Psoas muscle (tissue), 7 donors: ENCODE measurements at regions not wholly inside any gene's neighbourhood (a gene's known extent, or its start where the extent isn't known, plus 50 kb on each side); places are given as distances from the start of the nearest gene placed in this dataset.

ENCODE experiments used
- ATAC-seq, 4 donors: fragments of 200-7000 bp; cut with Tn5 transposase; one replicate each; pipeline ENCODE4 v1.9.1; 2020; ENCODE audit warnings: moderate library complexity in 3 of 4, mild to moderate bottlenecking in 2 of 4
- DNase-seq, 2 donors: peaks; one replicate each; pipeline ENCODE4 v3.0.0-alpha.2; 2020
- H3K27ac ChIP-seq: fragments of 200-600 bp; one replicate; pipeline ENCODE4 v1.8.0; 2022
- H3K27me3 ChIP-seq, 3 donors: fragments of 200-600 bp in 1 of 3; one replicate each; pipeline versions ENCODE4 v1.6.1 to v1.8.0; 2013 to 2022; ENCODE audit warnings: low read length in 2 of 3, mild to moderate bottlenecking in 2 of 3, moderate library complexity in 1 of 3; ENCODE audit not compliant: insufficient read depth in 3 of 3
- H3K36me3 ChIP-seq, 2 donors: fragments of 200-600 bp in 1 of 2; one replicate each; pipeline versions ENCODE4 v1.6.1 to v1.8.0; 2013 to 2022; ENCODE audit warnings: low read depth in 1 of 2, mild to moderate bottlenecking in 1 of 2, moderate library complexity in 1 of 2; ENCODE audit not compliant: insufficient read depth in 1 of 2
- H3K4me1 ChIP-seq: fragments of 200-600 bp; one replicate; pipeline ENCODE4 v1.8.0; 2022
- H3K4me3 ChIP-seq: fragments of 200-600 bp; one replicate; pipeline ENCODE4 v1.8.0; 2022; ENCODE audit warnings: mild to moderate bottlenecking
- H3K9me3 ChIP-seq: fragments of 200-600 bp; one replicate; pipeline ENCODE4 v1.8.0; 2022
- CTCF ChIP-seq: fragments of 200-600 bp; IDR thresholded peaks from one replicate; pipeline ENCODE4 v1.8.0; 2022; ENCODE audit warnings: antibody characterized with exemption
- WGBS, 3 donors: extraction: QIAGEN DNeasy Blood & Tissue Kit; methylation state at CpG; one replicate each; pipeline versions ENCODE4 v1.1.6 to v1.1.7; 2013; 5-methylcytosine and 5-hydroxymethylcytosine counted together
- intact Hi-C, 2 donors: fragments of 100-400 bp; cut with DNase I; formaldehyde crosslinking; loops; one replicate each; pipeline versions ENCODE4 v1.11.0 to v1.14.2; 2022
- donor health status: healthy with polysubstance abuse.
- donor health status: DM: no; HTN: no; CAD: no; lungs with moderate emphysema.
- donor health status: Bipolar disorder and iron deficiency.
- donor health status: healthy.
- donor health status: DM: yes; HTN: yes; CAD: no.
- donor health status: DM: no; HTN: no; CAD: no.
- donor health status: DM: yes; HTN: yes; CAD: no.

GRCh38 chr2:207274530-207275189 lies 108.9 kb upstream of the KLF7 start:
- TF ChIP-seq CTCF = no peak
- Histone ChIP-seq H3K27ac (no peak overlapping the region), H3K36me3 (no peaks in the 10 kb centered on the region), H3K4me3 (no peak overlapping the region), H3K4me1 (no peaks in the 10 kb centered on the region), H3K27me3 (no peaks in the 10 kb centered on the region), H3K9me3 (no peaks in the 10 kb centered on the region)
- intact Hi-C loops = no loop called here
- DNase-seq (no peak), ATAC-seq (no peak)
- 75 to 80% (median 77%) methylated on average over 5 of the region's 5 CpGs for WGBS, 3 donors

DNA sequence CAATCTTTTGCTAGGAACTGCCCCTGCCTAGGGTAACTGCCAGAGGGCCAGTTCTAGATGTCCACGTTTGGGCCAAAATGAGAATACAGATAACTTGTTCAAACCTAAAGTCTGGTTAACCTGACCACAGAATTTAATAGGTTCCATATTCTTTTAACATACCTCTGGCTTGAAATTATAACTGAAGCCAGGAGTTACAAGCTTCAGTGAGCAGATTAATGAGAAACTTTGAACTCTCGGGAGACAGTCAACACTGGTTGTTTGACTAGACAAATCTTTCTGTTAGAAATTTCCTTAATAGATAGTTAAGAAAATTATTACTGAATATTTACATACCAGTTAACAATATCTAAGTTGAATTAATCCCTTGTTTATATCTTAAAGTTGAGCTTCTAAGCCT lies 110.0 kb upstream of the KLF7 start:
- TF ChIP-seq CTCF = no peak
- 84 to 88% (median 88%) methylated on average over 2 of the region's 2 CpGs for WGBS, 3 donors
- ATAC-seq = no peak
- Histone ChIP-seq H3K36me3 (no peaks in the 10 kb centered on the region), H3K4me1 (no peaks in the 10 kb centered on the region), H3K4me3 (no peak overlapping the region), H3K27me3 (no peaks in the 10 kb centered on the region), H3K9me3 (no peaks in the 10 kb centered on the region), H3K27ac (no peak overlapping the region)
- no peak for DNase-seq
- intact Hi-C loops = no loop called here

DNA sequence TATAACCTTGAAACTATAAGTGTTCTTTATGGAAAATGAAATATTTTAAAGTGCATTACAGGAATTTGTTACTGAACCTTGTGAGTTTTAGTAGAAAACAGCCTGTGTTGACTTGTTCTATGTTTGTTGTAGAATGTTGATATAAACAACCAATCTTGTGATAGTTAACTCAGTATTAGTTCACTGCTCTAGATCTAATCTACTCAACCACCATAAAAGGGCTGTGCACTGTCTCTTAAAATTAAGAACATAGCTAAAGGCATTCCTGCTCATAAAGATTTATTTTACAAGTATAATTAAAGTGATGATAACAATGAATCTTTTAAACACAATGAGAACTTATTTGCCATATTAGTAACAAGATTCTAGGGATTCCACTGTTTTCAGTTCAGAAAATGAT lies 110.5 kb upstream of the KLF7 start:
- no peak for ATAC-seq
- no peak for TF ChIP-seq CTCF
- intact Hi-C loops = no loop called here

GRCh38 chr2:207276858-207277257 lies 111.1 kb upstream of the KLF7 start:
- 86 to 93% (median 90%) methylated on average over 3 of the region's 3 CpGs for WGBS, 3 donors
- no peak for TF ChIP-seq CTCF
- no peak for DNase-seq

More for the DNA sequence above, 110.5 kb upstream of the KLF7 start:
- no peak overlapping the region for H3K4me3 ChIP-seq
- H3K27me3 ChIP-seq = no peaks in the 10 kb centered on the region
- no peaks in the 10 kb centered on the region for H3K36me3 ChIP-seq
- no peak overlapping the region for H3K27ac ChIP-seq
- no peaks in the 10 kb centered on the region for H3K9me3 ChIP-seq
- no peaks in the 10 kb centered on the region for H3K4me1 ChIP-seq
- DNase-seq = no peak

GRCh38 chr2:207279520-207279919 lies 113.8 kb upstream of the KLF7 start:
- intact Hi-C loops = no loop called here
- ATAC-seq (no peak), DNase-seq (no peak)
- Histone ChIP-seq H3K4me1 (no peaks in the 10 kb centered on the region), H3K4me3 (no peak overlapping the region), H3K27me3 (no peaks in the 10 kb centered on the region), H3K36me3 (no peaks in the 10 kb centered on the region), H3K27ac (no peak overlapping the region), H3K9me3 (no peaks in the 10 kb centered on the region)
- whole genome bisulfite sequencing, 3 donors = 95 to 99% (median 99%) methylated on average over 2 of the region's 2 CpGs
- no peak for TF ChIP-seq CTCF

More at GRCh38 chr2:207276858-207277257, 111.1 kb upstream of the KLF7 start:
- Histone ChIP-seq H3K4me3 (no peak overlapping the region), H3K36me3 (no peaks in the 10 kb centered on the region), H3K27me3 (no peaks in the 10 kb centered on the region), H3K4me1 (no peaks in the 10 kb centered on the region), H3K27ac (no peak overlapping the region), H3K9me3 (no peaks in the 10 kb centered on the region)
- ATAC-seq = no peak
- intact Hi-C loops = no loop called here
